ENCODE measurements at regions not wholly inside any gene's neighbourhood (a gene's known extent, or its start where the extent isn't known, plus 50 kb on each side); places are given as distances from the start of the nearest gene placed in this dataset.
"Not testable (repeated sequence)": the region's sequence is repeated elsewhere in the genome, so short reads cannot be mapped to it uniquely, and the experiment has no call there.

DNA sequence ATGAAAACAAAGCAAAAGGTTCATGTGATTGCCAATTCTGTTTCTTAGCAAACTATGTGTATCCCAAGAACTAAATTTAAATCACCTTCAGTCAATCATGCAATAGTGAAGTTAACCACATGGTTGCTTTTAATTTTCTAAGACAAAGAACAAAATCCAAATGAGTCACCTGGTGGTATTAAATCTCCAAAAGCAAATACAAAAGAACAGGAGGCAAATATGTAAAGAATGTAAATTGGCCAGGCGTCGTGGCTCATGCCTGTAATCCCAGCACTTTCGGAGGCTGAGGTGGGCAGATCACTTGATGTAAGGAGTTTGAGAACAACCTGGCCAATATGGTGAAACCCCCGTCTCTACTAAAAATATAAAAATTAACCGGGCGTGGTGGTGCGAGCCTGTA is 54.2 kb upstream of the PIK3R4 start:
- H3K4me1 ChIP-seq = no peaks in the 10 kb centered on the region
- H3K36me3 ChIP-seq (replicated peaks) = no peaks in the 10 kb centered on the region
- H3K4me3 ChIP-seq = no peak overlapping the region
- no peak for DNase-seq (ENCODE audit: low spot score in 2 of 2)
- H3K27me3 ChIP-seq (ENCODE audit: low read depth) = no peaks in the 10 kb centered on the region
- in situ Hi-C loops (cut with MboI; ENCODE audit: low sequenced_read_pairs) = no loop called here
- H3K9me3 ChIP-seq = no peaks in the 10 kb centered on the region

DNA sequence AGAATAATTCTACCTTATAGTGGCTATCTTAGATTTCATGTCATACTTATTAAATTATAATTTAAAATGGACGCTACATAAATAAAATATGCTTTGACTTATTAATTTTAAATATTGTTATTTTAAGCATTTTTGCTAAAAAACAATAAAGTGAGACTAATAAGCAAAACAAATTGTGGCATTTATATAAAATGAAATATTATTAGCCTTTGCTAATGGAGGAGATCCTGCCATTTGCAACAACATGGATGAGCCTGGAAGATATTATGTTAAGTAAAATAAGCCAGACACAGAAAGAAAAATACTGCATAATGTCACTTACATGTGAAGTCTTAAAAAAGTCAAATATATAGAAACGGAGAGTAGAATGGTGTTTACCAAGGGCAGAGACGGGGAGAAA is 54.8 kb upstream of the PIK3R4 start:
- Histone ChIP-seq H3K36me3 (replicated peaks) (no peaks in the 10 kb centered on the region), H3K9me3 (no peaks in the 10 kb centered on the region), H3K27me3 (ENCODE audit: low read depth) (no peaks in the 10 kb centered on the region), H3K4me3 (no peak overlapping the region), H3K4me1 (no peaks in the 10 kb centered on the region)
- in situ Hi-C loops (cut with MboI; ENCODE audit: low sequenced_read_pairs) = no loop called here
- DNase-seq (ENCODE audit: low spot score in 2 of 2) = no peak

DNA sequence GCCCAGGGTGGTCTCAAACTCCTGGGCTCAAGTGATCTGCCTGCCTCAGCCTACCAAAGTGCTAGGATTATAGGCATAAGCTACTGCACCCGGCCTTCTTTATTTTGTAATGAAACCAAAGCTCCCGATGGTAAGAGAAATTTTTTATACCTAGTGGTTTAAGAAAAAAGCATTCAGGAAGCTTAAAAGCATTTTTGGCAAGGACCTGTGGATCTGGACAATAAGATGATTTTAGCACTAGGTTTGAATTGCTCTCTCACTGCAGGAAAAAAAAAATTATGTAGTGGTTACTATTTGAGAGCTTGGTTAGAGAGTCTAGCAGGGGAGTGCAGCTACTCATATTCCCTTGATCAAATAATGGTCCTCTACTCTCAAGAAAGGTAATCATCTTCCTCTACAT is 64.9 kb upstream of the PIK3R4 start:
- Histone ChIP-seq H3K4me3 (no peak overlapping the region), H3K36me3 (replicated peaks) (no peaks in the 10 kb centered on the region), H3K9me3 (no peaks in the 10 kb centered on the region), H3K4me1 (no peaks in the 10 kb centered on the region), H3K27me3 (ENCODE audit: low read depth) (no peaks in the 10 kb centered on the region)
- in situ Hi-C loops (cut with MboI; ENCODE audit: low sequenced_read_pairs) = no loop called here
- no peak for DNase-seq (ENCODE audit: low spot score in 2 of 2)

DNA sequence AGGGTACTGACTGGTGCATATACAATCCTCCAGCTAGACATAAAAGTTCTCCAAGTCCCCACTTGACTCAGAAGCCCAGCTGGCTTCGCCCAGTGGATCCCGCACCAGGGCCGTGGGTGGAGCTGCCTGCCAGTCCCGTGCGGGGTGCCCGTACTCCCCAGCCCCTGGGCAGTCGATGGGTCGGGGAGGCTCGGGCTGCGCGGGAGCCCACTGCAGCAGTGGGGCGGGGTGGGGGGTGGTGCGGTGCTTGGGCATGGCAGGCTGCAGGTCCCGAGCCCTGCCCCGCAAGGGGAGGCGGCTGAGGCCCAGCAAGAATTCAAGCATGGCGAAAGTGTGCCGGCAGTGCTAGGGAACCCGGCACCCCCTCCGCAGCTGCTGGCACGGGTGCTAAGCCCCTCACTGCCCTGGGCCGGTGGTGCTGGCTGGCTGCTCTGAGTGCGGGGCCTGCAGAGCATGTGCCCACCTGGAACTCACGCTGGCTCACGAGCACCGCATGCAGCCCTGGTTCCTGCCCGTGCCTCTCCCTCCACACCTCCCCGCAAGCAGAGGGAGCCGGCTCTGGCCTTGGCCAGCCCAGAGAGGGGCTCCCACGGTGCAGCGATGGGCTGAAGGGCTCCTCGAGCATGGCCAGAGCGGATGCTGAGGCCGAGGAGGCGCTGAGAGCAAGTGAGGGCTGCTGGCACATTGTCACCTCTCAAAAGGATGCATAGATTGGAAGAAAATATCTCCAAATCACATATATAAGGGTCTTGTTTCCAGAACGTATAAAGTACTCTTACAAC is 68.3 kb upstream of the PIK3R4 start:
- no peaks in the 10 kb centered on the region for H3K27me3 ChIP-seq (ENCODE audit: low read depth)
- H3K4me3 ChIP-seq = no peak overlapping the region
- H3K4me1 ChIP-seq = no peaks in the 10 kb centered on the region

DNA sequence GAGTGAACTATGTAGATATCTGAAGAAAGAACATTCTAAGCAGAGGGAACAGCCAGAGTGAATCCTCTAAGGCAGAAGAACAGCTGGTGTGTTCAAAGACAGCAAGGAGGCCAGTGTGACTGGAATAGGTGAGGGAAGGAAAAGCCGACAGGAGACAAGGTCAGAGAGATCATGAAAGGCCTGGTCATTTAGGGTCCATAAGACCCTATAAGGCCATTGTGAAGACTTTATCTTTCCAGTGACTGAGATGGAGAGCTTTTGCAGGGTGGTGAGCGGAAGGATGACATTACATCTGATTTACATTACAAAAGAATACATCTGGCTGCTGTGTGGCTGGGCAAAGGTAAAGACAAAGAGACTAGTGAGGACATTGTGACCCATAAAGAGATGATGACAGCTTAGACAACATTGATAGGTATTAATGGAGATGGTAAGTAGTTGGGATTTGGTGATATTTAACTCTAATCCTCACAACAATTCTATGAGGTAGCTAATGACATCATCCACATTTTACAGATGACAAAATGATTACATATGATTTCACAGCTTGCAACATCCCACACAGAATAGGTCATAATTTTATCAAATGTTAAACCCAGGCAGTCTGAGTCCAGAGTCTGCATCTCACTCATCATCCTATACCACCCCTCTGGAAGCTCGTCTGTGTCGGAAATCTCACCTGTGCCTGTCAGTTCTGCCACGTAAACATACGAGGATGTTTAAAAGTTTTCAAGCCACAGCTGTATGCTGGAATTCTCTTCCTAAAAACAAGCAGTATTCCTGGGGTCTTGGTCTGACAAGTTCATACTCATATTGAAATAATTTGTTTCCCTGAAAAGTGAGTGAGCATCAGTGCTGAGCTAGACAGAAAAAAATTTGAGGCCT is 70.2 kb upstream of the PIK3R4 start:
- no peak for DNase-seq (ENCODE audit: low spot score in 2 of 2)
- H3K4me3 ChIP-seq = no peak overlapping the region
- H3K4me1 ChIP-seq = no peaks in the 10 kb centered on the region
- no peaks in the 10 kb centered on the region for H3K27me3 ChIP-seq (ENCODE audit: low read depth)
- in situ Hi-C loops (cut with MboI; ENCODE audit: low sequenced_read_pairs) = no loop called here
- H3K9me3 ChIP-seq = no peaks in the 10 kb centered on the region
- H3K36me3 ChIP-seq (replicated peaks) = no peaks in the 10 kb centered on the region

More for the DNA sequence above, 68.3 kb upstream of the PIK3R4 start:
- in situ Hi-C loops (cut with MboI; ENCODE audit: low sequenced_read_pairs) = no loop called here
- Histone ChIP-seq H3K36me3 (replicated peaks) (no peaks in the 10 kb centered on the region), H3K9me3 (no peaks in the 10 kb centered on the region)
- no peak for DNase-seq (ENCODE audit: low spot score in 2 of 2)

DNA sequence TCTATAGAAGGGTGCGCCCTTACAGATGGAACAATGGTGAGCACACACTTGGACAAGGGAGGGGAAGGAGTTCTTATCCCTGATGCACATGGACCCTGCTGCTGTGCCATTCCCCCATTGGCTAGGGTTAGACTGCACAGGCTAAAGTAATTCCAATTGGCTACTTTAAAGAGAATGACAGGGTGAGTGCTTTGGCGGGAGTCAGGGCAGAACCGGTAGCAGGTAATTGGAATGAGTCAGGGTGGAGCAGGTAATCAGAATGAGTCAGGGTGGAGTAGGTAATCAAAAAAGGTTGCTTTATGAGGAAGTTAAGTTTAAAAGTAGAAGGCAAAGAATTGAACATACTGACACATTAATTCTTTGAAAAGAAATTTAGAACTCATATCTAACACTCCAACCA is 71.4 kb upstream of the PIK3R4 start:
- H3K9me3 ChIP-seq; H3K27me3 ChIP-seq (ENCODE audit: low read depth); H3K4me3 ChIP-seq; H3K36me3 ChIP-seq (replicated peaks); in situ Hi-C loops (cut with MboI; ENCODE audit: low sequenced_read_pairs); DNase-seq (ENCODE audit: low spot score in 2 of 2); H3K4me1 ChIP-seq: not testable (repeated sequence)

DNA sequence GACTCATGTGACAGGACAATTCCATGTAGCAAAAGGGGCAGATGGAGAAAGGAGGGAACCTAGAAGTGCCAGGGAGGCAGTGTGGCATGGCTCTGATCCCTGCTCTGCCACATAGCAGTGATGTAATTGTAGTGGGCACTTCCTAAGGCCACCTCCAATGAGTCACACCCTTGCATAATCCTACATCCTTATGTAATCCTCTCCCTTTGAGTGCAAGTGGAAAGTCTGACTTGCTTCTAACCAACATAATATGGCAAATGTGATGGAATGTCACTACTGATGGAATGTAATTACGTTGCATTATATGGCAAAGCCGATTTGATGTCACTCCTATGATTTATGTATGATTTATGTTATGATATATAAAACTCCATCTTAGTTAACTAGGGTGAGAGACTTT is 72.9 kb upstream of the ATP2C1 start:
- DNase-seq (ENCODE audit: low spot score in 2 of 2) = no peak
- Histone ChIP-seq H3K9me3 (no peaks in the 10 kb centered on the region), H3K4me3 (no peak overlapping the region), H3K4me1 (no peaks in the 10 kb centered on the region), H3K27me3 (ENCODE audit: low read depth) (no peaks in the 10 kb centered on the region), H3K36me3 (replicated peaks) (no peaks in the 10 kb centered on the region)
- in situ Hi-C loops (cut with MboI; ENCODE audit: low sequenced_read_pairs) = no loop called here

DNA sequence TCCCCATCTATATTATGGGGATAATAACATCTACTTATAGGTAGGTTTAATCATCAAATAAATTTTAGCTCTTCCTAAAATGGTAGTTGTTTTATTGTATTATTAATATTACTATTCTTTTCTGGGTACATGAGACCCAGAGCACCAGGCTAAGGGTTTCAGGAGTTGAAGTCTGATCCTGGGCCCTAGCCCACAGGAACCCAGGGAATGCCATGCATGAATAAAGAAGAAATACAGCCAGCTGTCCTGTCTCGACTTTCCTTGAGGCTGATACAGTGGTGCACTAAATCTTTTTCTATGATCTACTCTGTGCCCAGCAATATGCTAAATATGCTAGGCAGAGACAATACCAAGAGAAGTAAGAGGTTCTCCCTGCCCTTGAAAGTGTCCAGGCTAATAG is 72.1 kb upstream of the ATP2C1 start:
- Histone ChIP-seq H3K27me3 (ENCODE audit: low read depth) (no peaks in the 10 kb centered on the region), H3K4me1 (0 out of 2 replicates have a peak, but pooled peaks cover 1% of the 10 kb centered on the region), H3K36me3 (replicated peaks) (no peaks in the 10 kb centered on the region), H3K9me3 (no peaks in the 10 kb centered on the region), H3K4me3 (no peak overlapping the region)
- in situ Hi-C loops (cut with MboI; ENCODE audit: low sequenced_read_pairs) = no loop called here
- DNase-seq (ENCODE audit: low spot score in 2 of 2) = no peak

DNA sequence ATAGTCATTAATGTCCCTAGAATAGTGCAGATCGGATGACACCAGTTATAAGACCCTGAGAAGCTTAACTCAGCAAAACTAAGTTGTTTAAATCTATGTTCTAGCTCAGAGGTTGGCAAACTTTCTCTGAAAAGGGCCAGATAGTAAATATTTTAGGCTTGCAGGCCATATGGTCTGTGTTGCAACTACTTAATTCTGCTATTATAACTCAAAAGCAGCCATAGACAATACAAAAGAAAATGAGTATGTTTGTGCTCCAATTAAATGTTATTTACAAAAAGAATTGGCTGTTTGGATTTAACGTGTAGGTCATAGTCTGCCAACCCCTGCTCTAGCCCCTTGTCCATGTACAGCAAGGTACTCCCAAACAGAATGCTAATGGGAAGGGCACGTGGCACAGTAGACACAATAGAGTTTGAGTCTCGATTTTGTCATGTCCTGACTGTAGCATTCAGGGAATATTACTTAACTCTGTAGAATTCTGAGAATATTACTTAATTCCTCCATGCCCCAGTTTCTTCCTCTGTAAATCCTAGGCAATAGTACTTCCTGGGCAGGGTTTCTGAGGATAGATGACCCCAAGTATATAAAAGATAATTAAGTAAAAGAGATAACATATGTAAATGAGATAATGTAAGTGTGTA is 70.5 kb upstream of the ATP2C1 start:
- in situ Hi-C loops (cut with MboI; ENCODE audit: low sequenced_read_pairs) = no loop called here

DNA sequence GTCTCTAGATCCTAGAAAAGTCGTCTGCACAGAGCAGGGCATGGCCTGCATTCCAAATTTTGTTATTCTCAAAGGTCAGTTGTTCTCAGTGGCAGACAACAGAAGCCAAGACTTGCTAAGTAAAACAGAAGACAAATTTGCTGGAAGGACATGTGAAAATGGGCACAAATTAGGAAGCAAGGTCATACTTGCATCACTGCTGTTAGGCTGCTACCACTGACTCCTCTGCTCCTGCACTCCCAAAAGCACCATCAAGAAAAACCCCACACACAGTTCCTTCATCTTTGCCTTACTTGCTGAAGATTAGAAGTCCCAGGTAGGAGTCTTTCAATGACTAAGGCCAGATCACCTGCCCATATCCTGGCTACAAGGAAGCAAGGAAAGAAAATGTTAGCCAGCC is 69.9 kb upstream of the ATP2C1 start:
- in situ Hi-C loops (cut with MboI; ENCODE audit: low sequenced_read_pairs) = no loop called here
- DNase-seq (ENCODE audit: low spot score in 2 of 2) = no peak
- Histone ChIP-seq H3K4me1 (0 out of 2 replicates have a peak, but pooled peaks cover 2% of the 10 kb centered on the region), H3K9me3 (no peaks in the 10 kb centered on the region), H3K27me3 (ENCODE audit: low read depth) (no peaks in the 10 kb centered on the region), H3K4me3 (no peak overlapping the region), H3K36me3 (replicated peaks) (no peaks in the 10 kb centered on the region)

More for the DNA sequence above, 70.5 kb upstream of the ATP2C1 start:
- no peaks in the 10 kb centered on the region for H3K36me3 ChIP-seq (replicated peaks)
- DNase-seq (ENCODE audit: low spot score in 2 of 2) = no peak
- H3K4me1 ChIP-seq = 0 out of 2 replicates have a peak, but pooled peaks cover 2% of the 10 kb centered on the region
- H3K27me3 ChIP-seq (ENCODE audit: low read depth) = no peaks in the 10 kb centered on the region
- H3K9me3 ChIP-seq = no peaks in the 10 kb centered on the region
- no peak overlapping the region for H3K4me3 ChIP-seq

DNA sequence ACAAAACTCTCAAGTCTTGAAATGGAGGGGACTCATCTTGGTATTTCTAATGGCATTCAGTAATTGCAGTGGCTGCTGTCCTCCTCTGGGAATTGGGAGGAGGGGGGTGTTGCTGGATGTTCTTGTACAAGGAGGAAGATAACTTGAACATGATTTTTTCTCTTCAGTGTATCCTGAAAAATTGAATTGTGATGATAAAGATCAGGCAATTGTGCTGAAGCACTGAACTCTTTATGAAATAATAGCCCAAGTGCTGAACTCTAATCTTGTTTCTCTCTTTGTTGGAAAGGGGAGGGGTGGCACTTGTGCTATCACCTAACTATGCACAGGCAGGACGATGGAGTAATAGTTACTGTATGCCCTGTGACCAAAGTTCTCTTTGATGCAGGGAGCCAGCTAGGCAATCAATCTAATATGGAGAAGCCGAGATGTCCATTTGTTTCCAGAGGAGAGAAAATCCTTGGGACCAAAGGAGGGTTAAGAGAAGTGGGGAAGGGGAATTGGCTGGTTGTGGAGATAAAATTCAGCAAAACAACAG is 68.1 kb upstream of the ATP2C1 start:
- no peaks in the 10 kb centered on the region for H3K36me3 ChIP-seq (replicated peaks)
- in situ Hi-C loops (cut with MboI; ENCODE audit: low sequenced_read_pairs) = no loop called here
- 0 out of 2 replicates have a peak, but pooled peaks cover 2% of the 10 kb centered on the region for H3K4me1 ChIP-seq
- no peaks in the 10 kb centered on the region for H3K9me3 ChIP-seq
- no peak overlapping the region for H3K4me3 ChIP-seq
- no peaks in the 10 kb centered on the region for H3K27me3 ChIP-seq (ENCODE audit: low read depth)
- DNase-seq (ENCODE audit: low spot score in 2 of 2) = no peak

DNA sequence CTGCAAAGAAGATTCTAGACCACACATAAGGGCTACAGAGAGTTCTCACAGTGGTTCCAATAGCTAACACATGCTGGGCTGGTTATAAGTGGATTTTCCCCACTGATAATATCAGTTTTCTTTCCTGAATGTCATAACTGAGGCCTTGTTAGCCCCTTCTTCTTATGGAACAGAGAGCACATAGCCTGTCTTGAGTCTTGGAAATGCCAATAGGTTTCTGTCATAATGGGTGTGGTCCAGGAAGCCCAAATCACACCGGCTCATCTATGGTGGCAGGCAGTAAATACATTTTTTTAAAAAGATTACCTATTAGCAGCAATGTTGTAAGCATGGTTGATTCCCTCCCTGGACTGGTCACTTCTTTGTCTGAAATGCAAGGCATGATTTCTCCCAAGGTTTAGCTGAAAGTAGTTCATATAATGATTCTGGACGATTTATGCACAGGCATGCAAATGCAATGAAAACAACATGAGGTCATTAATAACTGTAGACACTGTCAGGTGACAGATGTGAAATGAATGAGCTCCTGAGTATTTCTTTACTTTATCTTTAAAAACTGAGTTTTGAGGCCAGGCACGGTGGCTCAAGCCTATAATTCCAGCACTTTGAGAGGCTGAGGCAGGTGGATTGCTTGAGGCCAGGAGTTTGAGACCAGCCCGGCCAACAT is 67.2 kb upstream of the ATP2C1 start:
- no peaks in the 10 kb centered on the region for H3K27me3 ChIP-seq (ENCODE audit: low read depth)
- 0 out of 2 replicates have a peak, but pooled peaks cover 2% of the 10 kb centered on the region for H3K4me1 ChIP-seq
- no peaks in the 10 kb centered on the region for H3K36me3 ChIP-seq (replicated peaks)
- no peaks in the 10 kb centered on the region for H3K9me3 ChIP-seq
- H3K4me3 ChIP-seq = no peak overlapping the region
- in situ Hi-C loops (cut with MboI; ENCODE audit: low sequenced_read_pairs) = no loop called here
- DNase-seq (ENCODE audit: low spot score in 2 of 2) = no peak

DNA sequence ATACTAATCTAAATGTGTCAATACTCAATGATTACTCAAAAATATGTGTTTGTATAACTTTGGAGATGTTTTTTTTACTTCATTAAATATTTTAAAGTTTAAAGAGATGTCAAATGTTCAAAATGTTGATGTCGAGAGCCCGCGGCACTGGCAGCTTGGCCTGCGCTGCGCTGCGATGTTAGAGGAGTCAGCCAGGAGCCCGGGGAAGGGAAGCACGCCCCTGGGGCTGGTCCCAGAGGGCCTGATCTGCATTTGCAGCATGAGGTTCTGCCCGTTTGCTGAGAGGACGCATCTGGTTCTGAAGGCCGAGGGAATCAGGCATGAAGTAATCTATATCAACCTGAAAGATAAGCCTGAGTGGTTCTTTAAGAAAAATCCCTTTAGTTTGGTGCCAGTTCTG is 66.4 kb upstream of the ATP2C1 start:
- no peak for DNase-seq (ENCODE audit: low spot score in 2 of 2)
- Histone ChIP-seq H3K9me3 (no peaks in the 10 kb centered on the region), H3K4me3 (no peak overlapping the region), H3K36me3 (replicated peaks) (no peaks in the 10 kb centered on the region), H3K4me1 (peaks cover 5% of the 10 kb centered on the region; the same call in 1 of the 2 replicates), H3K27me3 (ENCODE audit: low read depth) (no peaks in the 10 kb centered on the region)
- in situ Hi-C loops (cut with MboI; ENCODE audit: low sequenced_read_pairs) = no loop called here
